GM12874 (cell line): ENCODE measurements at regions not wholly inside any gene's neighbourhood (a gene's known extent, or its start where the extent isn't known, plus 50 kb on each side); places are given as distances from the start of the nearest gene placed in this dataset.

Source experiments
- CTCF ChIP-seq: IDR thresholded peaks from 2 replicates; pipeline ENCODE4 v1.5.1; 2011; ENCODE audit warnings: low read depth, mild to moderate bottlenecking, control low read depth, low read length, moderate library complexity; ENCODE audit not compliant: insufficient read depth

DNA sequence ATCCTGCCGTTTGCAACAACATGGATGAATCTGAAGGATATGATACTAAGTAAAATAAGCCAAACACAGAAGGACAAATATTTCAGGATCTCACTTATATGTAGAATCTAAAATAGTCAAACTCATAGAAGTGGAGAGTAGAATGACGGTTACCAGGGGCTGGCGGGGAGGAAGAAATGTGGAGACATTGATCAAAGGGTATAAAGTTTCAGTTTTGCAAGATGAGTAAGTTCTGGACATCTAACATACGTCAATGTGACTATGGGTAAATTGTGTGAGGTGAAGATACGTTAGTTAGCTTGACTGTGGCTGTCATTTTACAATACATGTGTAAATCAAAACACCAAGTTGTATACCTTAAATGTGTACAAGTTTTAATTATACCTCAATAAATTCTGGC, 200.3 kb downstream of the SNX18 start:
- TF ChIP-seq CTCF, result no peak

GRCh38 chr5:54717459-54717858, 199.9 kb downstream of the SNX18 start:
- TF ChIP-seq CTCF, result no peak

- TF ChIP-seq CTCF, result no peak
These were observed 196.5 kb downstream of the SNX18 start for GRCh38 chr5:54713923-54714581.

GRCh38 chr5:54709096-54709495, 191.5 kb downstream of the SNX18 start:
- no peak for TF ChIP-seq CTCF

DNA sequence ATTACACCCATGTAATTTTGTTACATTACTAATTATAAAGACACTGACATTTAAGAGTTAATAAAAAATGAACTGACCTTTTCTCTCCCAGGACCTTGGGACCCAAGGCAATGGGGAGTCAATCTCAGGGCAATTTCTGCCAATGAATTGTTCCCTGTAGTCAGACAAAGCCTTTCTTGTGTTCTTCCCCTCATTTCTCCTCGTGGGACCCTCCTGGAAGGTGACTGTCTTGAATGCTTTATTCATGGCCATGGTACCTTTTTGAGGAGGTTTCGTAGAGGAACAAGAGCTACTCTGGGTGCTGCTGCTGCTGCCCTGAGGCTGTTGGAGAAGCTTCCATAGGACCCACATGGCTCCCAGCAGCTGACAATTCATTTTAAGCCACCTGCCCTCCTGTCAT, 190.3 kb downstream of the SNX18 start:
- TF ChIP-seq CTCF, result no peak

GRCh38 chr5:54705994-54706653, 188.6 kb downstream of the SNX18 start:
- TF ChIP-seq CTCF, result no peak

DNA sequence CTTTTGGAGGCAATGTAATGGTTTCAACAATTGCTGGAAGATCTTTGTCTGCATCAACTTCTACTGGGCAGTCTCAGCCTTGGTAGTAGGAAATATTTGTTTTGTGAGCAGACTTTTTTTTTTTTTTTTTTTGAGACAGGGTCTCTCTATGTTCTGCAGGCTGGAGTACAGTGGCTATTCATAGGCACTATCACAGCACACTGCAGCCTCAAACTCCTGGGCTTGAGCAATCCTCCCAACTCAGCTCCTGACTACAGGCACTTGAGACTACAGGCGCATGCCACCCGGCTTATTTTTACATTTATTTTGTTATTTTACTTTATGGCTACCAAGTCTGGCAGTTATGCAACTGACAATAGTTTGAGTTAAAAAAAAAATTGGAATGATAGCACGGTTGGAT, 187.3 kb downstream of the SNX18 start:
- no peak for TF ChIP-seq CTCF
